SK-N-DZ (cell line): ENCODE measurements at regions not wholly inside any gene's neighbourhood (a gene's known extent, or its start where the extent isn't known, plus 50 kb on each side); places are given as distances from the start of the nearest gene placed in this dataset.

Experiments
- DNase-seq: peaks from one replicate; pipeline ENCODE4 v3.0.0-alpha.2; 2015; ENCODE audit warnings: low spot score

- peak; percentile 19 for DNase-seq
Observed at GRCh38 chr14:81831128-81831820, 297.6 kb upstream of the SEL1L start.

- DNase-seq = no peak
Observed at GRCh38 chr14:81834308-81834707, 300.7 kb upstream of the SEL1L start.

GRCh38 chr14:81837304-81837703, 303.7 kb upstream of the SEL1L start:
- no peak for DNase-seq

GRCh38 chr14:81839056-81839455, 305.4 kb upstream of the SEL1L start:
- no peak for DNase-seq

GRCh38 chr14:81841346-81841745, 307.7 kb upstream of the SEL1L start:
- no peak for DNase-seq

- DNase-seq = no peak
Observed at GRCh38 chr14:81849714-81850113, 316.1 kb upstream of the SEL1L start.

- no peak for DNase-seq
Observed at GRCh38 chr14:81855007-81855406, 321.4 kb upstream of the SEL1L start.

GRCh38 chr14:81859046-81859445, 325.4 kb upstream of the SEL1L start:
- no peak for DNase-seq

- DNase-seq = peak; percentile 5
Observed at GRCh38 chr14:81868172-81868571, 334.5 kb upstream of the SEL1L start.

- no peak for DNase-seq
Observed at GRCh38 chr14:81871706-81872105, 338.1 kb upstream of the SEL1L start.

- DNase-seq = no peak
Observed at GRCh38 chr14:81884382-81884781, 350.7 kb upstream of the SEL1L start.

- no peak for DNase-seq
Observed at GRCh38 chr14:81886588-81886987, 352.9 kb upstream of the SEL1L start.

GRCh38 chr14:81889529-81889928, 355.9 kb upstream of the SEL1L start:
- no peak for DNase-seq

- DNase-seq = no peak
Observed at GRCh38 chr14:81890020-81890419, 356.4 kb upstream of the SEL1L start.

- DNase-seq = no peak
Observed at GRCh38 chr14:81903477-81903876, 369.8 kb upstream of the SEL1L start.

GRCh38 chr14:81927070-81927469, 393.4 kb upstream of the SEL1L start:
- DNase-seq = peak; percentile 24

GRCh38 chr14:81931828-81932227, 398.2 kb upstream of the SEL1L start:
- no peak for DNase-seq

- DNase-seq = no peak
Observed at GRCh38 chr14:81936348-81936747, 402.7 kb upstream of the SEL1L start.

GRCh38 chr14:81936902-81937301, 403.2 kb upstream of the SEL1L start:
- DNase-seq = no peak

GRCh38 chr14:81938341-81938740, 404.7 kb upstream of the SEL1L start:
- no peak for DNase-seq

GRCh38 chr14:81940651-81941050, 407.0 kb upstream of the SEL1L start:
- no peak for DNase-seq

GRCh38 chr14:81942071-81942470, 408.4 kb upstream of the SEL1L start:
- DNase-seq = peak; percentile 93

GRCh38 chr14:81946375-81946774, 412.7 kb upstream of the SEL1L start:
- DNase-seq = no peak
